GM19023 (cell line): ENCODE measurements at regions not wholly inside any gene's neighbourhood (a gene's known extent, or its start where the extent isn't known, plus 50 kb on each side); places are given as distances from the start of the nearest gene placed in this dataset.
"Not testable (repeated sequence)": the region's sequence is repeated elsewhere in the genome, so short reads cannot be mapped to it uniquely, and the experiment has no call there.

ENCODE experiments used
- ATAC-seq: cut with Tn5 transposase; IDR thresholded peaks from one replicate; pipeline ENCODE4 v1.9.1; 2021; ENCODE audit warnings: mild to moderate bottlenecking, moderate library complexity; ENCODE audit not compliant: unreplicated experiment

- no peak for ATAC-seq
These were observed 247.7 kb downstream of the PDCD6IP start for GRCh38 chr3:34046154-34046553.

GRCh38 chr3:34053626-34054025 lies 255.2 kb downstream of the PDCD6IP start:
- no peak for ATAC-seq

- peak; percentile 21 for ATAC-seq
These were observed 257.9 kb downstream of the PDCD6IP start for GRCh38 chr3:34056181-34056910.

- peak; percentile 90 for ATAC-seq
These were observed 258.5 kb downstream of the PDCD6IP start for GRCh38 chr3:34056951-34057390.

GRCh38 chr3:34060995-34061394 lies 262.6 kb downstream of the PDCD6IP start:
- ATAC-seq = not testable (repeated sequence)

GRCh38 chr3:34065901-34066300 lies 267.5 kb downstream of the PDCD6IP start:
- ATAC-seq = no peak

- ATAC-seq = no peak
These were observed 267.9 kb downstream of the PDCD6IP start for GRCh38 chr3:34066328-34066727.

- no peak for ATAC-seq
These were observed 268.6 kb downstream of the PDCD6IP start for GRCh38 chr3:34066999-34067398.

- no peak for ATAC-seq
These were observed 269.2 kb downstream of the PDCD6IP start for GRCh38 chr3:34067536-34068051.

- ATAC-seq = no peak
These were observed 270.1 kb downstream of the PDCD6IP start for GRCh38 chr3:34068505-34068904.

GRCh38 chr3:34070831-34071585 lies 272.6 kb downstream of the PDCD6IP start:
- peak; percentile 36 for ATAC-seq

- no peak for ATAC-seq
These were observed 273.9 kb downstream of the PDCD6IP start for GRCh38 chr3:34072297-34072696.

- ATAC-seq = no peak
These were observed 274.7 kb downstream of the PDCD6IP start for GRCh38 chr3:34073111-34073510.

- ATAC-seq = no peak
These were observed 275.5 kb downstream of the PDCD6IP start for GRCh38 chr3:34073961-34074360.

- ATAC-seq = no peak
These were observed 277.5 kb downstream of the PDCD6IP start for GRCh38 chr3:34075975-34076374.

GRCh38 chr3:34077417-34078195 lies 279.2 kb downstream of the PDCD6IP start:
- peak; percentile 72 for ATAC-seq

- no peak for ATAC-seq
These were observed 280.0 kb downstream of the PDCD6IP start for GRCh38 chr3:34078418-34078817.

GRCh38 chr3:34079849-34080248 lies 281.4 kb downstream of the PDCD6IP start:
- ATAC-seq = not testable (repeated sequence)

- ATAC-seq = not testable (repeated sequence)
These were observed 291.9 kb downstream of the PDCD6IP start for GRCh38 chr3:34090379-34090778.

- no peak for ATAC-seq
These were observed 292.4 kb downstream of the PDCD6IP start for GRCh38 chr3:34090876-34091275.

GRCh38 chr3:34094280-34094679 lies 295.9 kb downstream of the PDCD6IP start:
- not testable (repeated sequence) for ATAC-seq
